Fibroblast of the aortic adventitia (primary cell): ENCODE measurements at regions not wholly inside any gene's neighbourhood (a gene's known extent, or its start where the extent isn't known, plus 50 kb on each side); places are given as distances from the start of the nearest gene placed in this dataset.

ENCODE experiments used
- DNase-seq: peaks from one replicate; pipeline ENCODE4 v3.0.0-alpha.2; 2010; ENCODE audit warnings: low read depth
- H3K4me3 ChIP-seq: 2 replicates; pipeline ENCODE4 v1.5.1; 2011; ENCODE audit warnings: low read depth, mild to moderate bottlenecking, control low read depth, low read length, moderate library complexity
- TF ChIP-seq, protein P1 (sequence below): IDR thresholded peaks from 2 replicates; pipeline ENCODE4 v1.5.1; 2011; ENCODE audit warnings: mild to moderate bottlenecking, low read length, control low read depth, inconsistent platforms; ENCODE audit not compliant: insufficient read depth

DNA sequence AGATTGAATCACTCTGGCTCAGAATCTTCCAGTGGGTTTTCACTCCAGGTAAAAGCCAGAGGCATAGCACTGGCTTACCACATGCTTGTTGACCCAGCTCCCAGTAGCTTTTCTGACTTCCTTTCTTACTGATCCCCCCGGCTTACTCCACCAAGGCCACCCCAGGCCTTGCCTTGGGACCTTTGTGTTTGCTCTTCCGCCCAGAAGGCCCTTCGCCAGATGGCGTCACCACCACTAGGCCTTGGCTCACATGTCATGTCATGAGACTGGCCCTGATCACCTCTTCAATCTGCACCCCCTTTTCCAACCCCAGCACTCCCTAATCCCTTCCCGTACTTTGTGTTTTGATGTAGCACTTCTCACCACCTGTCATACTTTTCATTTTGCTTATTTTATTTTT is 98.5 kb upstream of the UMPS start:
- TF ChIP-seq, protein P1, sequence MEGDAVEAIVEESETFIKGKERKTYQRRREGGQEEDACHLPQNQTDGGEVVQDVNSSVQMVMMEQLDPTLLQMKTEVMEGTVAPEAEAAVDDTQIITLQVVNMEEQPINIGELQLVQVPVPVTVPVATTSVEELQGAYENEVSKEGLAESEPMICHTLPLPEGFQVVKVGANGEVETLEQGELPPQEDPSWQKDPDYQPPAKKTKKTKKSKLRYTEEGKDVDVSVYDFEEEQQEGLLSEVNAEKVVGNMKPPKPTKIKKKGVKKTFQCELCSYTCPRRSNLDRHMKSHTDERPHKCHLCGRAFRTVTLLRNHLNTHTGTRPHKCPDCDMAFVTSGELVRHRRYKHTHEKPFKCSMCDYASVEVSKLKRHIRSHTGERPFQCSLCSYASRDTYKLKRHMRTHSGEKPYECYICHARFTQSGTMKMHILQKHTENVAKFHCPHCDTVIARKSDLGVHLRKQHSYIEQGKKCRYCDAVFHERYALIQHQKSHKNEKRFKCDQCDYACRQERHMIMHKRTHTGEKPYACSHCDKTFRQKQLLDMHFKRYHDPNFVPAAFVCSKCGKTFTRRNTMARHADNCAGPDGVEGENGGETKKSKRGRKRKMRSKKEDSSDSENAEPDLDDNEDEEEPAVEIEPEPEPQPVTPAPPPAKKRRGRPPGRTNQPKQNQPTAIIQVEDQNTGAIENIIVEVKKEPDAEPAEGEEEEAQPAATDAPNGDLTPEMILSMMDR = no peak
- DNase-seq = no peak
- no peak overlapping the region for H3K4me3 ChIP-seq

DNA sequence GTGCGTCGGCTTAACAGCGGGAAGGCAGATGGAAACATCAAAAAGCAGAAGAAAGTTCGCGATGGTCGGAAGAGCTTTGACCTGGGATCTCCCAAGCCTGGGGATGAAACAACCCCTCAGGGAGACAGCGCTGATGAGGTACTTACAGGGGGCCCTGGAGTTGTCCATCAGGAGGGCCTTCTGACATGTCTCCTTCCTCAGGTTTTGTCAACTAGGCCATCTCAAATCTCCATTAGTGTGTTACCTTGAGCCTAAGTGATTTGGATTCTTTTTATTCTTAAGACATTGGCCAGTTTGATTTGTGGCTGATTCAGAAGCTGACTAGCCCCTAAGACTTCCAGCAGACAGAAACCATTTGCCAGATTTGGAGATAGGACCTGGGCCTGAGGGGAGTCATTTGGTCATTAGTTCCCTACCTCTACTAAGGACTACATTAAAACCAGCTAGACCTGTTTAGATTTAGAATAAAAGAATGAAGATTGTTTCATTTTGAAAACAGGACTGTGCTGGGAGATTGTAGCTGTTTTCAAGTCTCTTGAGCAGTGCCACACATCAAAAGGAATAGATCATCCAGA is 97.6 kb upstream of the UMPS start:
- TF ChIP-seq, protein P1 = no peak
- H3K4me3 ChIP-seq = no peak overlapping the region
- no peak for DNase-seq

GRCh38 chr3:124633524-124633923 is 96.7 kb upstream of the UMPS start:
- TF ChIP-seq, protein P1 = no peak
- H3K4me3 ChIP-seq = no peak overlapping the region
- no peak for DNase-seq

- H3K4me3 ChIP-seq = no peak overlapping the region
- no peak for DNase-seq
- TF ChIP-seq, protein P1 = no peak
Observed at GRCh38 chr3:124634210-124635168, 95.8 kb upstream of the UMPS start.

- TF ChIP-seq, protein P1 = no peak
- H3K4me3 ChIP-seq = no peak overlapping the region
- no peak for DNase-seq
Observed at GRCh38 chr3:124635169-124635539, 95.1 kb upstream of the UMPS start.

GRCh38 chr3:124636101-124636862 is 94.0 kb upstream of the UMPS start:
- DNase-seq = no peak
- TF ChIP-seq, protein P1 = no peak

More at GRCh38 chr3:124636101-124636862, 94.0 kb upstream of the UMPS start:
- no peak overlapping the region for H3K4me3 ChIP-seq
